Pulmonary artery endothelial cell (primary cell): ENCODE measurements at regions not wholly inside any gene's neighbourhood (a gene's known extent, or its start where the extent isn't known, plus 50 kb on each side); places are given as distances from the start of the nearest gene placed in this dataset.
"Not testable (repeated sequence)": the region's sequence is repeated elsewhere in the genome, so short reads cannot be mapped to it uniquely, and the experiment has no call there.

ENCODE experiments used
- DNase-seq: peaks from one replicate; pipeline ENCODE4 v3.0.0-alpha.2; 2011; ENCODE audit warnings: low read depth, low spot score

DNA sequence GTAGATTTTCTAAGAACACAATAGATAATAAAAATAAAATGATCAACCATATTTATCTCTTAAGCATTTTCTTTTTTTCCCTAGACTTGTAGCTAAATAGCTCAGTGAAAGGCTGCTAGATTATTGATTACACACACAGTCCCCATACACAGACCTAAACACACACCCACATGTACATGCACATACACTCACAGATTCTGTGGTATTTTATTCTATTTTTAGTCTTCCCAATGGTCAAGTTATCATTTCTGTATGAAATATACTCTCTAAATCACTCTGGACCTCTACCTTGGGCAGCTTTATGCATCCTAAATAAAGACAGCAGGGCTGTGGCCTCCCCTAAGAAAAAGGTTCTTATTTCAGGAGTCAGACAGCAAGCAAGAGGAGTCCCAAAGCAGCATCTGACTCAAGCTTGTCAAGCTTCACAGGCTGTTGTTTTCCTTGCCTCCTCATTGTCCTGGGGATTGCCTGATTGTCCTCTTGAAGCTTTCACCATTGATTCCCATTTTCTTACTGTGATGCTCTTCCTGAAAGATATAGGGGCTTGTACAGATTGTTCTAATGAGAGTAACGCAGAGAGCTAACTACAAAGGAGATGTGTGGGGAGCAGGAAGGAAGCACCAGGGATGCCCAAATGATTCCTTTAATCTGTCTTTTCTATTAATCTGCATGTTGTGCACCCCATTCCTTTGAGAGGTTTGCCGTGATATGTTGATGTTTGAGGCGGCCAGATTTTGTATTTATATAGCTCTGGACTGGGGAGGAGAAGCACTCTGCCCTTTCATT, 986.5 kb downstream of the PCDH17 start:
- no peak for DNase-seq

DNA sequence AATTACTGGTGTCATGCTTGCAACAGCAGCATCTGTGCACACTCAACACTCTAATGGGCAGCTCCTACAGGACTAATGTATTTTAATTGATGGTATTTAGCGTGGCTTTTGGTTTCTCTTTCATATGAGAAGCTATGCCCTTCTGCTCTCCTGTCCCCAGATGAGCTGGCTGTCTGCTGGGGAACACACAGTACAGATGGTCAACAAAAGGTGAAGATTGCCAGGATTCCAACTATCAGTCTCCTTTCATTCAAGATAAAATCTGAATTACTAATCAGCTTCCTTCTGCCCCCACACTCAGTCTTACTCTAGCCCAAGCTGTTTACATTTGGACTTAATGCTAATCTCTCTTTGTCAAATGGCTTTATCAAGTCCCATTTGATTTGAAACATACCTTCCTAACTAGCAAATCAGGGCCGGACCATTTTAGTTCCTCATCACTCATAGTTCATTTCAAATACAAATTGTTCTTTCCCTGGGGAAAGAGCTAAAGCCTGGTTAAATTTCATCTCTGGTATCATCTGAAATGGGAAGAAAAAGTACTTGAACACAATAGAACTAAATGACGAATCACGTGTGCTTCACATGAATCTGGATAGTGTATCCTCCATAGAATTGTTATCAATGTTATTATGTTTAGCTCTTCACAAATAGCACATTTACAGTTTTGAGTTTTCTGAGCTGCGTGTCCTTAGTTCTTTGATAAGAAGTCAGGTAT, 988.0 kb downstream of the PCDH17 start:
- no peak for DNase-seq

DNA sequence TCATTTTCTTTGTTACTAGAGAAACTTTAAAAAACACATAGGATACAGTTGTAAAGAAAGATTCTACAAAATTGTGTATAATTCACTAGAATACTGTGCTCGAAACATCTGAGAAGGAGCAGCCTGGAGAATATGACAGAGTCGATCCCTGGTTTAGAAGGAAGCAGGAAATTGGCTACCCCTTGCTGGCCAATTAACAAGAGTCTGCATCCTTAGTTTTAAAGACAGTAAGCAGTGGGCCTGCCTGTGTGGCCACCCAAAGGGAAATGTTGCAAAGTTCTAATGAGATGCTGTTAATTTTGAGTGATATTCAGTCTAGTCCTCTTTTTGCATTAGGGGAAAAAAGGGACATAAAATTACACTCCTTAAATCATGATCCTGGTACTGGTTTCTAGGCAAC, 988.6 kb downstream of the PCDH17 start:
- DNase-seq = no peak

DNA sequence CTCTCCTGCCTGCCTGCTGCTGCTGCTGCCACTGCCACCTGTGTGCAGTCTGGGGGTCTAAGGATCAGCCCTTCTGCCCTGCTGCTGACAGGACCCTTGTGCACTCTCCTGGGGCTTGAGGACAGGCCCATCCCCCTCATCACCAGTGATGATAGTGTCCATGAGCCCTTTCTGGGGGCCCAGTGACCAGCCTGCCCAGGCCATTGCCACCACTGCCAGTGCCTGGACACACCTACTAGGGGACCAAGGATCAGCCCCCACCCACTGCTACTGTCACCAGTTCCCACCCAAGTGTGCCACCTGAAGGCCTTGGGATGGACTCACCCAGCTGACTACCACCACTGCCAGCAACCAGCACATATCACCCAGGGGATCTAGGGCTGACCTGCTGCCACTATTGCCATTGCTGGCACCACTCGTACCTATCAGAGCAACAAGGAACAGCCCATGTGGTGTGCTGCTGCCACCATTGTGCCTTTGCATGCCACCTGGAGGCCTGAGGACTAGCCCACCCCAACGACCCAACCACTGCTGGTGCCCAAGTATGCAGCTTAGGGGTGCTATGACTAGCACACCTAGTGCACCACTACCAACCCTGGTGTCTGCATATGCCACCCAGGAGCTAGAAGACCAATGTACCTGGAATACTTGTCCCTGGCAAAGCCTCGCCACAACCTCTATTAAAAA, 994.3 kb downstream of the PCDH17 start:
- no peak for DNase-seq

DNA sequence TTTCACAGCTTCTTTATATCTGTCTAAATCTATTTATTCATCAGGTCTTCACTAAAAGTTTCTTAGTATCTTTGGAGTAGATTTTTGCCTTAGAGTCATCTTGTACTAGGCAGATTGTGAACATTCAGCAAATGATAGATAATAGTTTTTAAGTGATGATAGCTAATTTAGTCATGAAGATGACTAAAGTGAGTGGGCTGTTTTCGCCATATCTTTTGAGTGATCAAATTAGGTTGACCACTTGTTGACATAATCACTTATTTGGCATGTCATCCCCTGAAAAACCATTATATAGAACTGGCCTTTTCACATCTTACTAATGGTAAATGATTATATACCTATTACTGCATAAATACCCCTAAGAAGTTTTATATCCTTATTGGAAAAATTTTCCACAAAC, 999.2 kb downstream of the PCDH17 start:
- no peak for DNase-seq

DNA sequence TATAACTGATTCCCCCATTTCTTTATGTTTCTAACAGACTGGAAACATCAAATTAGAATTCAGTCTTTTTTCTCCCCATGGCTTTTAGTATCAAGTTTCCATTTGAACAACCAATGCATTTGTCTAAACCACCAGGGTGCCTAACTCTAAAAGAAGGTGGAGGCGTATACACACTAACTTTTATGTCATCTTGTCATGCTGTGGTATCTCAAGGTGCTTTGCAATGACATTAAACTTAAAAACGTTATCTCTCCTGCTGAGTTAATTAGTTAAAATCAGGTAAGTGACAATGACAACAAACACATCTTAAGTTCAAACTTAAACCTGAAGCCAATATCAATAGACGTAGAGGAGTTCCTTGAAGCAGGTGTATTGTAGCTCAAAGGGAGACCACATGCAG, 1001.7 kb downstream of the PCDH17 start:
- no peak for DNase-seq

DNA sequence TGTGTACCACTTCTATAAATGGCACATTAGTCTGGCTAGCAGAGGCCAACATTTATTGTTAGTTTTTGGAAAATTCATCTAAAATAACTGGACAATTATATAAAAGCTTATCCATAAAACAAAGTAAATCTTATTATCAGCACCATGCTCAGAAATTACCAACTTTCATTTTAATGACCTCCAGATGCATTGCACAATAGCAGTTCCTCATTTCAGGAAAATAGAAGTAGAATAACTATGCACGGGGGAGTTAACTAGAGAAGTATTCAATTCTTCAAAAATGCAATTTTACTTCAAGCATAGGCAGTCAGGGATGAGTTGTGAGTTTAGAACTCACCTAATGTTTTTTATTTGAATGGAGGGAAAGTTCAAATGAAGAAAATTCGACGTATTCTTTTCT, 1023.5 kb downstream of the PCDH17 start:
- no peak for DNase-seq

DNA sequence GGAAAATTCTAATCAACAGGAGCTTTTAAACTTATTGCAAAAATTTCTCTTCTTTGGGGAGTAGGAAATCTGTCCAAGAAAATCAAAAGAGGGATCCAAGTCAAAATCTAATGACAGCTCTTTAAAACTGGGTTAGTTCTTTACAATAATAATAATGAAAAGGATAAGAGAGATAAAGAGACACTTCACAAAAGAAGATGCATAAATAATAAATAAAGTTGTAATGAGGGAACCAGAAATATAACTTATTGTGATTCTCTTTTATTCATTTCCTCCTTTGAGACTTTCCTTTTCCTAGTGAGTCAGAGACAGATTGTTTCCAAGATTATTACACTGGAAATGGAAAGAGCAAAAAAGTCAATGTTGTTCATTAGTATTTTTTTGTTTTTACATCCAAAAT, 1029.3 kb downstream of the PCDH17 start:
- DNase-seq = no peak

DNA sequence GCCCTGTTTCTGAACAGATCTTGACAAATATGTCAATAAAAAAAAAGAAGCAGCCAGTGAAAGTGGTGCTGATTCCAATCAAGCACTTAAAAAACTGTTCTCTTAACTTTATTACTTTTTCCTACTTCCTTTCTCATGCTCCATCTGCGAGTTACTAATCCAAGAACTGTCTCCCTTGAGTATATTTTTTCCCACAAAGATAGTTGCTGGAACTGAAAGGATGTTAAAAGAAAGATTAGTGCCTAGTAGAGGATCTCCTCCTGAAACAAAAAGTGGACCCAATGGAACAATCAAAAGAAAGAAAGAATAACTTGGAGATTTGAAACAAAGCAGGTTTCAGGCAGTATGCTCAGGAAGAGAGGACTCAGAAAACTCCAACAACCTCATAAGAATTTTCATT, 1034.8 kb downstream of the PCDH17 start:
- DNase-seq = no peak

DNA sequence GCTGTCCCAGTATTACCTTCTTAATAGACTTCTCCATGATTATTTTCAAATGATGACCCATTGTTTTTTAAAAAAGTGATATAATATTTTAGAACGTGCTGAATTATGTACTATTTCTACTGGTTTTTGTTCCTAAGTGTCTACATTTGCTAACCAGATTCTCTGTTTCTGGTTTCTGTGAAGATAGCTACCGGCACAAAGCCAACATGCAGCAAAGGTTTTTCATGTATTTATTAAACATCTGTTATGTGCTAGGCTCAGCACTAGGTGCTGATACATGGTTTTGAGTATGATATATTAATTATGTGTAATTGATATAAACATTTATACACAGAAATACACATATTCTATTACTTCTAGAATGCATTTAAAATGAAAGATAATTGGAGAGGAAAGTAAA, 1035.6 kb downstream of the PCDH17 start:
- DNase-seq = no peak

DNA sequence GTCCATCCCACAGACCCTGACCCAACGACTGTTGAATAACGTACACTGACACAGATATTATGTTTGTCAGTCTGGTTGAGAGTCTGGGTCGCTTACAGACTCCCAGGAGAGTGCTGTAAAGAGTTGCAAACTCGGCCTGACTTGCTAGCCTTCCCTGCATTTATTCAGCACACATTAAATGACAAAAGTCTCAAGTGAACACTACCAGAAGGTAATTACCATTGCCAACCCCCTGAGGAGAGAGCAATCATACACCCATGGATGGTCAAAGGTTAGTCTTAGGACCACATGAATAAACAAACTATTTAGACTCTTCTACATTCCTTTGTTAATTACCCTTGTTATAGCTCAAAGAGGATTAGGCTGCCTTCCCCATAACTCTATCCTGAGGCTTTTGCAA, 1048.6 kb downstream of the PCDH17 start:
- DNase-seq = no peak

DNA sequence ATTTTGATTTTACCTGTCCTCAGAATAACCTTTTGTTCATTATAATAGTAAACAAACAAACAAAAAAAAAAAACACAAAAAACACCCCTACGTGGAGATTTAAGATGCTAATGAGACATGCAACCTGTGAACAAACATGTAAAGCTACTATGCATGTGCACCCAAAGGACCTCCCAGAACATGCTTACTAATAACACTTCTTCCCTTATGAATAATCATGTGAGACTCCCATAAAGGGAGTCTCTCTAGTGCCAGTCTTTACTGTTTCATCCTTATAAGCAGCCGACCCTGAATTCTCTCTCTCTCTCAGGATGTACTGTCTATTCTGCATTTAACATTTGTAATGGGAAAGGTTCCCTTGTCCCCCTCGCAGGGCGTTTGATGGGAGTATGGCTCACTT, 1051.1 kb downstream of the PCDH17 start:
- no peak for DNase-seq

DNA sequence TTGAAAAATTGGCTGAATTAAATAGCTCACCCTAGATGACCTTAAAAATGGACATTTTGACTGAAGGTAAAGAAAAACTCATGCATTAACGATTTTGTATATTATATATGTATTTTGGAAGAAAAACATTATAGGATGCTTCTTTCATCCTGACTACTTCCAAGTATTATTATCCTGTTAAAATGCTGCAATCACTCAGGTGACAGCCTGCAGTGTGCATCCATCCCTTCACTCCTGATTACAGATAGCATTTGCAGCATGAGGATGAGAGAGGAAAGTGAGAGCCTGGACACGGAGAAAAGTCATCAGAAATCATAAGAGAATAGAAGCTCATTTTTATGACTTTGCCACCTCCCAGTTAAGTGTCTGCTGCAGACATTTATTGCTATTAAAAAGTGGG, 1055.6 kb downstream of the PCDH17 start:
- no peak for DNase-seq

DNA sequence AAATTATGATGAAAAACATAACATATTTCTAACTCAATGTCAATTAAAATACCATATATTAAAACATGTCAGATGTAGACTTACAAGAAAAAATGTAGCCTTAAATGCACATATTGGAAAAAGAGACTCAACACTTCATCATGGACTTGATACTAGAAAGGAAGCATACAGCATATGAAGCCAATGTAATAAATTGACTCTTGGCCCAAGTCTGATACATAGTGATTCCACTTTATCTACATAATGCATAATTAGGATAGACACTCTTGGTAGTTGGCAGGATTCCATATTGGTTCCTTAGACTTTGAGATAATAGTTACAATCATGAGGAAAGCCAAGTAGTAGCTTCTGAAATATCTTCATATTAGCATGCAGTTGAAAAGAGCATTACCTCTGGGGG, 1067.0 kb downstream of the PCDH17 start:
- no peak for DNase-seq

DNA sequence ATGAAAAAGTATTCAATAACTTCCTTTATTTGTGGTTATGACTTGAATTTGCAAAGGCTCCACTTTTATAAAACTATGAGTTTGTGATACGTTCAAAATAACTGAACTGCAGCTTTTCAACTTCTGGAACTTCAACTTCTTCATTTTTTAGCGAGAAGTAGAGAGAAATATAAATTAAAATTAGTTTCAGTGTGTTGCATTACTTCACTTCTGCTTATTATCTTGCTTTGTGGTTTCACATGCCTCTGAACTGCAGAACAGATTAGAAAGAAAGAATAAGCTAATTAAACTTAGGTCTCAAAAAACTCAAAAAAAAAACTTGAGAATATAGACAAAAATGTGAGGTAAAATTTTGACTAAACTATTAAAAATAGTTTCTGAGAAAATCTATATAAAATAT, 1073.4 kb downstream of the PCDH17 start:
- DNase-seq = no peak

DNA sequence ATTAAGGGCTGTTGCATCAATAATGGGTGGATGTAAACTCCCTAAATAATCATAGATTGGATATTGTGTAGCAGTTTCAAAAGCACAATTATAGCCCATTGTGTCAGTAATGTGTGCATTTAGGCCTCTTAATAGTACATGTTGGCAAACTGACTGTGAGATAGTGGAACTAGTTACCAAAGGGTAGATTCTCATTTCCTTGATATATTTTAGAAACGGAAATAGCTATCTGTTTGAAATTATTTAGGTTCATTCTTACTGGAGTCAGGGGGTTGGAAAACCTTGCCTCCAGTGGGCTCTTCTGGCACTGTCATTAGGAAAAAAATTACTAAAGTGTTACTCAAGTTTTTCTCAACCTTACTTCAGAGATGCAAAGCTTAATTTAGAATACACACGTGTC, 1074.9 kb downstream of the PCDH17 start:
- DNase-seq = no peak

DNA sequence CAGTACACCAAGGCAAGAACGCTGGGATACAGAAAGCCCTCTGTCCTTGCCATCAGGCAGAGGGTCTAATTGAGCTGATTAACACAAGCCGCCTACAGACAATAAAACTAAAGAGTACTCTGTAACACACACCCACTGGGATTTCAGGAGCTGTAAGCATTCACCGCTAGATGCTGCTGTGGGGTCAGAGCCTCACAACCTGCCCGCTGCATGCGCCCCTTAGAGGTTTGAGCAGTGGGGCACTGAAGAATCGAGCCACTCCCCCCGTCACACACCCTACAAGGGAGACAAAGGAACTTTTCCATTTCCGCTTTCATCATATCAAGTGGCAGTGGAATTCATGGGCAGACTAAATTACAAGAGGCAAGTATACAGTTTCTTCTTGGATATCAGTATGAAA, 1080.6 kb downstream of the PCDH17 start:
- DNase-seq = no peak

DNA sequence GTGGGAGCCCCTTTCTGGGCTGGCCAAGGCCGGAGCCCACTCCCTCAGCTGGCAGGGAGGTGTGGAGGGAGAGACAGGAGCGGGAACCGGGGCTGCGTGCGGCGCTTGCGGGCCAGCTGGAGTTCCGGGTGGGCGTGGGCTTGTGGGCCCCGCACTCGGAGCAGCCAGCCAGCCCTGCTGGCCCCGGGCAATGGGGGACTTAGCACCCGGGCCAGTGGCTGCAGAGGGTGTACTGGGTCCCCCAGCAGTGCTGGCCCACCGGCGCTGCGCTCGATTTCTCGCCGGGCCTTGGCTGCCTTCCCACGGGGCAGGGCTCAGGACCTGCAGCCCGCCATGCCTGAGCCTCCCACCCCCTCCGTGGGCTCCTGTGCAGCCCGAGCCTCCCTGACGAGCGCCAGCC, 1082.5 kb downstream of the PCDH17 start:
- DNase-seq = not testable (repeated sequence)

DNA sequence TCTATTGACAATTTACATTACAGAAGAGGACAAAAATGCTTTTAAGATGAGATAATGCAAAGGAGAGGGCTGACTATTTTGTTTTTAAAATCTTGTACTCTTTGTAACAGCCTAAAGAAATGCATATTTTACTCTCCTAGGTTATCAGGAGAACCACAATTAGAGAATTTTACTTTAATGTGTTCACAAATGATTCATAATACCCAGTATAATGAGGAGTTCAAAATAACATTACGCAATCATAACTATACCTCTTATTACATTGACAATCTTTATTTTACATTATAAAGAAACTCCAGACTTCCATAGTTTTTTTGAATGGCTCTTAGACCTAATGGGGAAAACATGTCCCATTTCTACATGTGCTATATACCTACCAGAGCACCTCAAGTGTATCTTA, 1089.7 kb downstream of the PCDH17 start:
- DNase-seq = no peak

DNA sequence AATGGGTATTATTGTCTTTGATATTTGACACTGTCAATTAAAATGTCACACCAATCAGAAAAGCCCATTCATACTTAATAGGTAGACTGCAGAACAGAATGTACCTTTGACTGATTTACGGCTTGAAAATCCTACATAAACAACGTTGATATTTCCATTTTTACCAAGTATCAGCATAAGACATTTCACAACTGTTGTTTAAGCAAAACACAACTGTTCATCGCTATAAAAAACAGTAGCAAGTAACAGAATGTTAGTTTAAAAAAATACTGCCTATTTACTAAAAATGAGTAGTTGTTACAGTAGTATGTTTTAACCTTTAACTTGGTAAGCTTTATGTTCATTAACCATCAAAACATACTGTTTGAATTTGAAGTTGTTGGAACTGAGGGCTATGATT, 1096.6 kb downstream of the PCDH17 start:
- no peak for DNase-seq

DNA sequence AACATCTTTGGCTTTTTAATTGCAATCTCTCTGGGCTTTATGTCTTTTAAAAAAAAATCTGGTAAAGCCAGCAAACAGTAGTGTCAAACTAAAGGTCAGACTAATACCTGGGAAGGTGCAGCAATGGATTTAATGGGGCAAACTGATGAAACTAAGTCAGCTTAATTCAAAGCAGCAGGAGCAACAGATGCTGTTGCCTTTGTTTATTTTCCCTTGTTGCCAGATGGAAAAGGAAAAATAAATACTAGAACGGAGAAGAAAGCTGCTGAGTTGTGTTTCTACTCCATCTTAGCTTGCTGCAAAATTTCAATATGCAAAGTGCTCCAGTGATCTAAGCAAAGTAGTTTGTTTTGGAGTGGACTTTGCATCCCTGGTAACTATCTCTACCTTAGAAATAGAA, 1097.8 kb downstream of the PCDH17 start:
- DNase-seq = no peak

DNA sequence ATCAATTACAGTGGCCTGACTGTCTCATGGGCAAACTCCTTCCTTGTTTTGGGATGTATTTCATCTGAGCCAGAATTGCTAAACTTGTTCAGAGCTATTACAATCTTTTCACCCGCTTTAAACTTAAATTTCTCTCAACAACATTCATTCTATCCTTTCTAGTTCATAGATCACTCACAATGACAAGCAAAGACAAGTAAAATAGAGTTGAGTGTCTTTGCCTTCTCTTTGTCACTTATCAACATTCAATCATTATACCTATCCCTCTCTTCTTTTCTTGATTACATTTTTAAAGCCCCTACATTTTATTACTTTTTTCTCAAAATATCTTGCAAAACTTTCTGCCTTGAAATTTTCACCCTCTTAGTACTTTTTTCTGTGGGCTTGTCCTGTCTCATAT, 1113.1 kb downstream of the PCDH17 start:
- DNase-seq = no peak

DNA sequence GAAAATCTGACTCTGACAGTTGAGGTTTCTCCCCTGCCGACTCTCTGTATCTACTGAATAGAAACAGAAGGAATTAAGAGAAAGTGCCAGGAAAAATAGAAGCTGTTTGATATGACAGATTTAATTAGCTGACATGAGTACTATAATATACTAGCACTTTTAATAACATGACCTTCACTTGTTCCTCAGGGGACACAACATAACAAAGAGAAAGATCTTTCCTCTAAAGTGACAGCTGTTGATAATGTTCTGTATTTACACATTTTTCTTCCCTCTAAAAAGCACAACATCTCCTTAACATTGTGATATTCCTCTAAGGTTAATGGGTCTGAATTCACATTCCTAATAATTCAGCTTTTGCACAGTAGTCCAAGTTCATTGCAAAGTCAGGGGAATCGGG, 1136.0 kb downstream of the PCDH17 start:
- DNase-seq = no peak
